NT2/D1 (cell line): ENCODE measurements at regions not wholly inside any gene's neighbourhood (a gene's known extent, or its start where the extent isn't known, plus 50 kb on each side); places are given as distances from the start of the nearest gene placed in this dataset.

Source experiments
- DNase-seq: peaks from one replicate; pipeline ENCODE4 v3.0.0-alpha.2; 2011; ENCODE audit warnings: low read depth, low spot score
- H3K27me3 ChIP-seq: 2 replicates; pipeline ENCODE4 v1.6.0; 2011; ENCODE audit warnings: mild to moderate bottlenecking; ENCODE audit not compliant: insufficient read length, insufficient read depth
- H3K36me3 ChIP-seq: 2 replicates; pipeline ENCODE4 v1.6.1; 2011; ENCODE audit warnings: mild to moderate bottlenecking, low read length, mixed read lengths; ENCODE audit not compliant: insufficient read depth, insufficient read length
- H3K4me1 ChIP-seq: 2 replicates; pipeline ENCODE4 v1.5.1; 2011; ENCODE audit not compliant: insufficient read depth, insufficient read length
- H3K4me3 ChIP-seq: 2 replicates; pipeline ENCODE4 v1.5.1; 2011; ENCODE audit warnings: low read depth; ENCODE audit not compliant: insufficient read length
- H3K9ac ChIP-seq: 2 replicates; pipeline ENCODE4 v1.6.0; 2011; ENCODE audit warnings: low read depth; ENCODE audit not compliant: insufficient read length
- H3K9me3 ChIP-seq: 2 replicates; pipeline ENCODE4 v1.5.1; 2011; ENCODE audit warnings: mild to moderate bottlenecking, low read length; ENCODE audit not compliant: insufficient read depth
- SUZ12 ChIP-seq: IDR thresholded peaks from 2 replicates; pipeline ENCODE4 v1.6.1; 2011; ENCODE audit not compliant: insufficient read length, insufficient read depth; ENCODE audit errors: extremely low read depth
- YY1 ChIP-seq: IDR thresholded peaks from 2 replicates; pipeline ENCODE4 v1.6.1; 2011; ENCODE audit not compliant: insufficient read length, insufficient read depth
- ZNF274 ChIP-seq: IDR thresholded peaks from 2 replicates; pipeline ENCODE4 v1.6.1; 2011; ENCODE audit warnings: mild to moderate bottlenecking, low read depth, low read length

DNA sequence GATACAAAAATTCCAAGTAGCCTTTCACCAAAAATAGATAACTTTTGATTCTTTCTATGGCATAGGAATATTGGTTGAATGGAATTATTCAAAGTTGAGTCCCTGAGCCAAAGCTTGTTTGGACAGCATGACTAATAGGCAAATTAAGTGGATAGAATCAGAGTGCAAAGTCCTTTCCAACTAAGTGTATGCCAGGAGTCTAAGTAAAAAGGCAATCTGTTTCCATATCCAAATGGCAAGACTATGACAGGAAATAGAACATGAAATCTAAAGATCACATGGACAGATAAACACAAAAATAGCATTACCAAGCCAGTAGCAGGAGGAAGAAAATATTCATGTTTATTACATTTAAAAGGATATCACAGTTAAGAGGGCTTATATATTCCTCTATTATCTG, 804.6 kb downstream of the SLITRK6 start:
- no peak overlapping the region for H3K9ac ChIP-seq
- H3K36me3 ChIP-seq = no peaks in the 10 kb centered on the region
- no peaks in the 10 kb centered on the region for H3K9me3 ChIP-seq
- H3K4me1 ChIP-seq = no peaks in the 10 kb centered on the region
- TF ChIP-seq SUZ12 = no peak
- no peak for TF ChIP-seq ZNF274
- no peak for TF ChIP-seq YY1
- H3K27me3 ChIP-seq = no peaks in the 10 kb centered on the region
- DNase-seq = no peak
- H3K4me3 ChIP-seq = no peak overlapping the region

DNA sequence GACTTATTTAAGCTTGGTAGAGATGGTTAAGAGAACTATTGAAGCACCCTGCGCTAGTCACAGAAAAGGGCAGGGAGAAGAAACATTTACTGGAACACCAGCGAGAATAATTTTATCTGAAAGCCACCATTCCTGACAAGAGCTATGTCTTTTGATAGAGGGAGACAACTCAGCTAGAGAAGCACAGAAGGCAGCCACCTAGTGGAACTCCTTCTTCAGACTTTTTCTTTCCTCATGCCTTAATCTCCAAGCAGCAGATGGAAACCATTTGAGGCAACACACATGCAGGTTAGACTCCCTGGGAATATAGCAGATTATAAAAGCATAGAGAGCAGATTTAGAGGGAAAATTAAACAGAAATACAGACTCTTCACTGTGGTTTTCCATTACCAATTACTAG, 813.4 kb downstream of the SLITRK6 start:
- no peak for TF ChIP-seq SUZ12
- no peak for TF ChIP-seq YY1
- no peak for TF ChIP-seq ZNF274
- H3K36me3 ChIP-seq = no peaks in the 10 kb centered on the region
- H3K4me3 ChIP-seq = no peak overlapping the region
- H3K9me3 ChIP-seq = no peaks in the 10 kb centered on the region
- no peaks in the 10 kb centered on the region for H3K4me1 ChIP-seq
- no peaks in the 10 kb centered on the region for H3K27me3 ChIP-seq
- H3K9ac ChIP-seq = no peak overlapping the region
- DNase-seq = no peak

DNA sequence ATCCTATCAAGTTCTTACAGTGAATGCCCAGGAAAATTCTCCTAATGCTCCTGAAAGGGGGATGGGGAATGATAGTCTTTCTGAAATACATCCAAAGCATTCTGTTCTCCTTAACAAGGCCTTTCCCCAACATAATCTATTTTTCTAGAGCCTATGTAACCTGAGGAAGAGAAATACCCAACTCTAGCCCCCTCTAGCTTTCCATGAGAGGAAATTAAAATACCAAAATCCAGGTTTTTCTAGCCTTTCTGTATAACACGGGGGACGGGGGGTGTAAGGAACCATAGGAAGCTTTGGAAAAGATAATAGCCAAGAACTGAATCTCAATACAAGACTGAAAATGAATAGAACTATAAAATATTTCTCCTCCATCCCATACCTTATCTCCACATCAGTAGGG, 815.9 kb downstream of the SLITRK6 start:
- no peaks in the 10 kb centered on the region for H3K4me1 ChIP-seq
- TF ChIP-seq ZNF274 = no peak
- TF ChIP-seq YY1 = no peak
- TF ChIP-seq SUZ12 = no peak

DNA sequence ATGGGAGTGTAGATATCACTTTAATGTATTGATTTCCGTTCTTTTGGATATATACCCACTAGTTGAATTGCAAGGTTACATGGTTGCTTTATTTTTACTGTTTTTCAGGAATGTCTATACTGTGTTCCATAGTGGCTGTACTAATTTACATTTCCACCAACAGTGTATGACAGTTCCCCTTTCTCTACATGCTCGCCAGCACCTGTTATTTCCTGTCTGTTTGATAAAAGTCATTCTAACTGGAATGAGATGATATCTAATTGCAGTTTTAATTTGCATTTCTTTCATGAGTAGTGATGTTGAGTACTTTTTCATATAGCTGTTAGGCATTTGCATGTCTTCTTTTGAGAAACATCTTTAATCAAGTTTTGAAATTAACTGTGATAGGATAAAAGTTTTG, 818.6 kb downstream of the SLITRK6 start:
- no peak for DNase-seq
- Histone ChIP-seq H3K36me3 (no peaks in the 10 kb centered on the region), H3K4me3 (no peak overlapping the region), H3K9me3 (no peaks in the 10 kb centered on the region), H3K4me1 (no peaks in the 10 kb centered on the region), H3K27me3 (no peaks in the 10 kb centered on the region), H3K9ac (no peak overlapping the region)
- TF ChIP-seq ZNF274 (no peak), SUZ12 (no peak), YY1 (no peak)

More for the DNA sequence above, 815.9 kb downstream of the SLITRK6 start:
- DNase-seq = no peak
- no peak overlapping the region for H3K4me3 ChIP-seq
- no peak overlapping the region for H3K9ac ChIP-seq
- H3K27me3 ChIP-seq = no peaks in the 10 kb centered on the region
- no peaks in the 10 kb centered on the region for H3K36me3 ChIP-seq
- no peaks in the 10 kb centered on the region for H3K9me3 ChIP-seq

DNA sequence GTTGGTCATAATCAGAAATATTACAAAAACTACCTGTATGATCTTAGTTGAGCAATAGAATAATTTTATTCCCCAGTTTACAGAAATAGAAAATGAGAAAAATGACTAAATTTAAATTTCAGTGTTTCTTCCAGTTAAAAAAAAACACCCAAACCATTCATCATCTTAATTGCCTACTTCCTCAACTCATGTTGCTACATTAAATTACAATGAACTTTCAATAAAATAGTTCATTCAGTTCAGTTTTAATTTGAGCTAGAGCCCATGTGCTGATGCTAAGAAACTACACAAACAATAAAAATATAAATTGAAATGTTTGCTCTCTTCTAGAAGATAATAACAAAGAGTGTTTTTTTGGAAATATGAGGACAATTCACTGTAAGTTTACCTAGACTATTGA, 820.4 kb downstream of the SLITRK6 start:
- no peaks in the 10 kb centered on the region for H3K4me1 ChIP-seq
- no peak for DNase-seq
- TF ChIP-seq SUZ12 (no peak), YY1 (no peak), ZNF274 (no peak)

DNA sequence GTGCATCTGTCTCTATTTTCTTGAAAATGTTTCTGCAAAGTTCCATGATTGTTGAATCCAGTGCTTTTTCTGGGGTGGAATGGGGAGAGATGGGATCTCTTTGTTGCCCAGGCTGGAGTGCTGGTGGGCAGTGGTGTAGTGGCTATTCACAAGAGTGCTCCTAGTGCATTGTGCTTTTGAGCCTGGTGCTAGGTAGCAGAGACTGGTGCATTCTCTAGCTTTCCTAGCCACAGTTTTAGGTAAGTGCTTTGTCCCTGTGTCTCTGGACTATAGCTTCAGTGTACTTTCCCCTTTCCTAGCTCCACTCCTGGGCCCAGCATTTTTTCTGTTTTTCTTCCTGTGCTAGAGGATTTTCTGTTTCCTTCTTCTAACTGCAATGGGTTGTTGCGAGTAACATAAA, 825.6 kb downstream of the SLITRK6 start:
- no peak for TF ChIP-seq ZNF274
- TF ChIP-seq YY1 = no peak
- H3K9ac ChIP-seq = no peak overlapping the region
- no peak for DNase-seq
- no peaks in the 10 kb centered on the region for H3K36me3 ChIP-seq
- H3K9me3 ChIP-seq = peaks cover 3% of the 10 kb centered on the region; the same call in 1 of the 2 replicates
- H3K4me3 ChIP-seq = no peak overlapping the region
- no peaks in the 10 kb centered on the region for H3K4me1 ChIP-seq
- H3K27me3 ChIP-seq = no peaks in the 10 kb centered on the region

More for the DNA sequence above, 820.4 kb downstream of the SLITRK6 start:
- H3K36me3 ChIP-seq = no peaks in the 10 kb centered on the region
- H3K4me3 ChIP-seq = no peak overlapping the region
- no peaks in the 10 kb centered on the region for H3K9me3 ChIP-seq
- H3K9ac ChIP-seq = no peak overlapping the region
- H3K27me3 ChIP-seq = no peaks in the 10 kb centered on the region

DNA sequence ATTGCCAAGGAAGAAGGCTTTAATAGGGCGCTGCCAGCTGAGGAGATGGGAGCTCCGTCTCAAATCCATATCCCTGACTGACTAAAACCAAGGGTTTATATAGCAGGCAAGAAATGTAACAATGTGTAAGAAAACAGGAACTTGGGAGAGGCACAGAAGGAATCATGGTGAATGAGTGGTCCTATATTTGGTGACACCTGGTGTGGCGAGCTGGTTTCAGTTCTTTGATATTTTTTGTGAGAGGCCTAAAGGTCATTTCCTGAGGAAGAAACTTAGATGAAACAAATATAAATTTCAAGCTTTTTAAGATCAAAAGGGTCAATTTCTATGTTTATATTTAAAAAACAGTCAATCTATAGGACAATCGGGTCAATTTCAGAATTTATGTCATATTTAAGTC, 826.3 kb downstream of the SLITRK6 start:
- TF ChIP-seq ZNF274 (no peak), SUZ12 (no peak), YY1 (no peak)

DNA sequence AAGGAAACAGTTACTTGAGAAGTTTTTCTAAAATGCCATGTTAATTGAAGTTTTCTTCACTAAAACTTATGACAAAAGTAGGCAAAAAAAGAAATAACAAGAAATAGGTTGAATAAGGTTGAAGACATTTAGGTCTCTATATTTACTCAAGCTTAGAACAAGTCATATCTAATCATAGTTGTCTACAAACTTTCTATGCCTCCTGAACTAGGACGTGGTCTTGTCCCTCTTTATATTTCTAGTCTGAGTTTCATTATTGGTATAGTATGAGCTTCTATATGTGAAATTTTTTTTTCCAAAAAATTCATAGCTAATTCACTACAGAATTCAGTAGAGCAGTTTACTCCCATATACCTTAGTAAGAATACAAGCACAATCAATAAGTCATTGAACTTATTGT, 836.4 kb downstream of the SLITRK6 start:
- H3K27me3 ChIP-seq = no peaks in the 10 kb centered on the region
- H3K36me3 ChIP-seq = no peaks in the 10 kb centered on the region
- H3K9ac ChIP-seq = no peak overlapping the region
- DNase-seq = no peak
- no peaks in the 10 kb centered on the region for H3K4me1 ChIP-seq
- no peak overlapping the region for H3K4me3 ChIP-seq
- TF ChIP-seq YY1 = no peak
- no peak for TF ChIP-seq ZNF274
- no peak for TF ChIP-seq SUZ12
- H3K9me3 ChIP-seq = no peaks in the 10 kb centered on the region

More for the DNA sequence above, 826.3 kb downstream of the SLITRK6 start:
- no peak for DNase-seq
- Histone ChIP-seq H3K4me1 (no peaks in the 10 kb centered on the region), H3K9ac (no peak overlapping the region), H3K36me3 (no peaks in the 10 kb centered on the region), H3K4me3 (no peak overlapping the region), H3K27me3 (no peaks in the 10 kb centered on the region), H3K9me3 (peaks cover 3% of the 10 kb centered on the region; the same call in 1 of the 2 replicates)
